GM12878 (cell line): ENCODE measurements at regions not wholly inside any gene's neighbourhood (a gene's known extent, or its start where the extent isn't known, plus 50 kb on each side); places are given as distances from the start of the nearest gene placed in this dataset.

Experiments
- ATAC-seq: fragments of 200-7000 bp; cut with Tn5 transposase; 3 replicates; pipeline ENCODE4 v1.9.1; 2020; ENCODE audit warnings: mild to moderate bottlenecking, moderate library complexity
- BruUV-seq: library from RNA; stranded (reverse); fragments of 400-500 nt; replicated peaks from 2 replicates; lab custom pipeline; 2021; lab: Mats Ljungman, UMichigan
- CTCF ChIA-PET: fragments of 300-600 bp; sonication (Branson Sonifier 250); formaldehyde crosslinking; extraction: SDS; loops from one replicate; lab custom pipeline; 2021; ENCODE audit warnings: inconsistent platforms; lab: Yijun Ruan, JAX
- POLR2A ChIA-PET: fragments of 350-600 bp; formaldehyde crosslinking; extraction: SDS; loops from one replicate; lab custom pipeline; 2021; ENCODE audit warnings: inconsistent platforms; lab: Charles Lee
- RAD21 ChIA-PET: fragments of 300-600 bp; sonication (Branson Sonifier 250); formaldehyde crosslinking; loops from one replicate; lab custom pipeline; 2023; ENCODE audit warnings: antibody characterized with exemption; ENCODE audit not compliant: unreplicated experiment; lab: Charles Lee
- SMC1A ChIA-PET: fragments of 300-600 bp; sonication (Branson Sonifier 250); formaldehyde crosslinking; loops from one replicate; lab custom pipeline; 2023; ENCODE audit not compliant: unreplicated experiment, uncharacterized antibody; lab: Charles Lee
- DNase-seq: peaks from one replicate; pipeline ENCODE4 v3.0.0-alpha.2; 2011; ENCODE audit warnings: low read depth, low spot score
- FAIRE-seq: peaks from 3 replicates; lab custom pipeline; 2011; peaks lifted over from hg19 to GRCh38; lab: Jason Lieb, UNC
- H2AFZ ChIP-seq: 2 replicates; pipeline ENCODE4 v1.6.0; 2011; ENCODE audit warnings: low read depth, low read length, control low read depth; ENCODE audit not compliant: control insufficient read depth
- H3K27ac ChIP-seq: 2 replicates; pipeline ENCODE4 v1.5.1; 2011; ENCODE audit warnings: control low read depth; ENCODE audit not compliant: control insufficient read depth, insufficient read depth
- H3K27me3 ChIP-seq, 2 experiments: replicated peaks in 1 of 2; 2 replicates each; pipeline versions ENCODE4 v1.6.0 to v1.6.1; 2011; ENCODE audit warnings: low read length in 1 of 2; ENCODE audit not compliant: control insufficient read depth in 2 of 2, insufficient read depth in 2 of 2
- H3K36me3 ChIP-seq, 2 experiments: 2 replicates each; pipeline ENCODE4 v1.5.1; 2011; ENCODE audit warnings: low read length in 1 of 2; ENCODE audit not compliant: control insufficient read depth in 2 of 2, insufficient read depth in 2 of 2
- H3K4me1 ChIP-seq: 2 replicates; pipeline ENCODE4 v1.6.1; 2011; ENCODE audit warnings: mild to moderate bottlenecking, low read length, moderate library complexity, mixed read lengths; ENCODE audit not compliant: control insufficient read depth, insufficient read depth
- H3K4me2 ChIP-seq: 2 replicates; pipeline ENCODE4 v1.6.0; 2011; ENCODE audit warnings: control low read depth; ENCODE audit not compliant: control insufficient read depth, insufficient read depth
- H3K4me3 ChIP-seq: fragments of 200-600 bp; sonication (generic); 2 replicates; pipeline ENCODE4 v1.5.1; 2016
- H3K79me2 ChIP-seq: 2 replicates; pipeline ENCODE4 v1.6.0; 2011; ENCODE audit warnings: low read length; ENCODE audit not compliant: control insufficient read depth, insufficient read depth
- H3K9ac ChIP-seq: 2 replicates; pipeline ENCODE4 v1.8.0; 2011; ENCODE audit warnings: low read length, control low read depth, mixed read lengths; ENCODE audit not compliant: control insufficient read depth, insufficient read depth
- H3K9me3 ChIP-seq: replicated peaks from 3 replicates; pipeline ENCODE4 v1.5.1; 2011; ENCODE audit warnings: mild to moderate bottlenecking, low read length; ENCODE audit not compliant: control insufficient read depth, insufficient read depth
- H4K20me1 ChIP-seq: 2 replicates; pipeline ENCODE4 v1.6.0; 2011; ENCODE audit not compliant: control insufficient read depth, insufficient read depth
- CBFB ChIP-seq: IDR thresholded peaks from 2 replicates; pipeline ENCODE4 v1.6.1; 2016; ENCODE audit warnings: antibody characterized with exemption, low read depth
- CEBPB ChIP-seq, 2 experiments: fragments of 150-350 bp in 1 of 2; IDR thresholded peaks; 2 replicates each; pipeline ENCODE4 v1.6.1; 2012 to 2014; ENCODE audit warnings: low read depth in 2 of 2, low read length in 2 of 2, borderline replicate concordance in 1 of 2, inconsistent platforms in 1 of 2
- EED ChIP-seq: sonication (generic); IDR thresholded peaks from 2 replicates; pipeline ENCODE4 v1.6.1; 2016; ENCODE audit warnings: antibody characterized with exemption, low read depth
- IRF4 ChIP-seq: IDR thresholded peaks from 2 replicates; pipeline ENCODE4 v1.6.1; 2011; ENCODE audit warnings: low read depth, low read length
- MEF2A ChIP-seq: IDR thresholded peaks from 2 replicates; pipeline ENCODE4 v1.6.1; 2011; ENCODE audit warnings: low read depth, mild to moderate bottlenecking, low read length, moderate library complexity; ENCODE audit not compliant: insufficient read depth
- NR2F1 ChIP-seq: fragments of 450-650 bp; conservative IDR thresholded peaks from 2 replicates; pipeline ENCODE4 v1.6.1; 2017; ENCODE audit warnings: mild to moderate bottlenecking
- RAD51 ChIP-seq: fragments of 450-650 bp; IDR thresholded peaks from 2 replicates; pipeline ENCODE4 v1.6.1; 2016; ENCODE audit warnings: moderate library complexity, mild to moderate bottlenecking, inconsistent platforms
- SMC3 ChIP-seq: IDR thresholded peaks from 2 replicates; pipeline ENCODE4 v1.6.1; 2011; ENCODE audit warnings: low read length, improper control_type of control experiment, borderline replicate concordance
- SP1 ChIP-seq: IDR thresholded peaks from one replicate; pipeline ENCODE4 v1.6.1; 2011; ENCODE audit warnings: low read depth, low read length
- YY1 ChIP-seq: IDR thresholded peaks from 2 replicates; pipeline ENCODE4 v1.6.1; 2011; ENCODE audit warnings: low read depth, mild to moderate bottlenecking, low read length
- ZNF274 ChIP-seq: IDR thresholded peaks from one replicate; pipeline ENCODE4 v1.8.0; 2011; ENCODE audit not compliant: insufficient read length, insufficient read depth
- WGBS: methylation state at CpG from one replicate; pipeline ENCODE4 v1.1.6; 2016; ENCODE audit warnings: low lambda C conversion rate; ENCODE audit not compliant: insufficient replicate concordance, insufficient coverage; ENCODE audit errors: missing lambda C conversion rate; 5-methylcytosine and 5-hydroxymethylcytosine counted together
- in situ Hi-C: fragments of 300-500 bp; cut with MboI; formaldehyde crosslinking; loops from 9 replicates; pipeline ENCODE4 v1.14.3; 2018; ENCODE audit warnings: mixed read lengths
- intact Hi-C: fragments of 100-400 bp; cut with micrococcal nuclease; formaldehyde crosslinking; loops from one replicate; pipeline ENCODE4 v1.14.2; 2022; ENCODE audit not compliant: unreplicated experiment
- TF ChIP-seq, protein P1 (sequence below): fragments of 450-650 bp; IDR thresholded peaks from 2 replicates; pipeline ENCODE4 v1.6.1; 2017; ENCODE audit warnings: borderline replicate concordance
- TF ChIP-seq, protein P2 (sequence below): fragments of 450-650 bp; formaldehyde crosslinking; IDR thresholded peaks from 2 replicates; pipeline ENCODE4 v1.4.0; 2022; ENCODE audit warnings: mild to moderate bottlenecking, moderate library complexity
- TF ChIP-seq, protein P3 (sequence below): fragments of 450-650 bp; IDR thresholded peaks from 2 replicates; pipeline ENCODE4 v1.6.1; 2018; ENCODE audit warnings: mild to moderate bottlenecking, low read depth, moderate library complexity; ENCODE audit not compliant: partially characterized antibody
- TF ChIP-seq, protein P4 (sequence below): fragments of 450-650 bp; IDR thresholded peaks from 2 replicates; pipeline ENCODE4 v1.6.1; 2016; ENCODE audit warnings: mild to moderate bottlenecking
- TF ChIP-seq, protein P5 (sequence below): IDR thresholded peaks from 2 replicates; pipeline ENCODE4 v1.6.1; 2011; ENCODE audit warnings: mild to moderate bottlenecking, low read depth, low read length, moderate library complexity; ENCODE audit not compliant: insufficient replicate concordance

DNA sequence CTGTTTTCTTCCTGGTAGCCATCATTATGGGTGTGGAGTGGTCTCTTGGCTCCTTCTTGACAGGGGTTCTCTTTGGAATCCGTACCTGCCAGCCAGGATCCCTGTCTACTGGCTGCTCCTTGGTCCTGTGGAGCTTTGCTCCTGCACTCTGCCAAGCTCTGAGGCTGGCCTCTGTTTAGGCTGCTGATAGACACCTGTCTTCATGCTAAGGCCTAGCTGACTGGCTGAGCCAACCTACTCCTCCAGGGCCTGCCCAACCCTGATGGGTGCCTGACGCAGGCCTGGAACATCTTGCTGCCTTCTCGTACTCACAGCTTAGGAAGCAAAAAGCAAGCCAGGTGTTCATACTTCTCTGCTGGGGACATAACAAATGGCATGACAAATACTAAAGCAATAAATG is 333.6 kb upstream of the ZNF32 start:
- in situ Hi-C loops (no loop called here), intact Hi-C loops (no loop called here)
- Histone ChIP-seq H3K27me3 (no peaks in the 10 kb centered on the region), H2AFZ (no peak overlapping the region), H3K4me2 (no peak overlapping the region), H3K4me1 (no peaks in the 10 kb centered on the region; the same call in 1 of the 2 replicates), H3K27ac (no peak overlapping the region), H3K9ac (no peak overlapping the region), H3K36me3 (no peaks in the 10 kb centered on the region), H3K9me3 (no peaks in the 10 kb centered on the region; the same call in 2 of the 3 replicates), H3K4me3 (no peak overlapping the region), H3K79me2 (no peaks in the 10 kb centered on the region), H4K20me1 (no peaks in the 10 kb centered on the region)
- ChIA-PET POLR2A (no interaction called here), SMC1A (no interaction called here), CTCF (no interaction called here), RAD21 (no interaction called here)
- DNase-seq (no peak), ATAC-seq (no peak), FAIRE-seq (no peak)
- WGBS = 72% methylated on average over 3 of the region's 3 CpGs
- BruUV-seq = no TSS peak
- TF ChIP-seq NR2F1 (no peak), YY1 (no peak), CBFB (no peak), RAD51 (no peak), CEBPB (IDR thresholded peaks at IDR 0.05; ENCODE audit: borderline replicate concordance in 1 of 2, low read depth in 2 of 2, low read length in 2 of 2) (no peak), SP1 (no peak), EED (no peak), ZNF274 (no peak), SMC3 (no peak), IRF4 (no peak), MEF2A (no peak)
- TF ChIP-seq, protein P1, sequence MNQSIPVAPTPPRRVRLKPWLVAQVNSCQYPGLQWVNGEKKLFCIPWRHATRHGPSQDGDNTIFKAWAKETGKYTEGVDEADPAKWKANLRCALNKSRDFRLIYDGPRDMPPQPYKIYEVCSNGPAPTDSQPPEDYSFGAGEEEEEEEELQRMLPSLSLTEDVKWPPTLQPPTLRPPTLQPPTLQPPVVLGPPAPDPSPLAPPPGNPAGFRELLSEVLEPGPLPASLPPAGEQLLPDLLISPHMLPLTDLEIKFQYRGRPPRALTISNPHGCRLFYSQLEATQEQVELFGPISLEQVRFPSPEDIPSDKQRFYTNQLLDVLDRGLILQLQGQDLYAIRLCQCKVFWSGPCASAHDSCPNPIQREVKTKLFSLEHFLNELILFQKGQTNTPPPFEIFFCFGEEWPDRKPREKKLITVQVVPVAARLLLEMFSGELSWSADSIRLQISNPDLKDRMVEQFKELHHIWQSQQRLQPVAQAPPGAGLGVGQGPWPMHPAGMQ = no peak
- TF ChIP-seq, protein P2, sequence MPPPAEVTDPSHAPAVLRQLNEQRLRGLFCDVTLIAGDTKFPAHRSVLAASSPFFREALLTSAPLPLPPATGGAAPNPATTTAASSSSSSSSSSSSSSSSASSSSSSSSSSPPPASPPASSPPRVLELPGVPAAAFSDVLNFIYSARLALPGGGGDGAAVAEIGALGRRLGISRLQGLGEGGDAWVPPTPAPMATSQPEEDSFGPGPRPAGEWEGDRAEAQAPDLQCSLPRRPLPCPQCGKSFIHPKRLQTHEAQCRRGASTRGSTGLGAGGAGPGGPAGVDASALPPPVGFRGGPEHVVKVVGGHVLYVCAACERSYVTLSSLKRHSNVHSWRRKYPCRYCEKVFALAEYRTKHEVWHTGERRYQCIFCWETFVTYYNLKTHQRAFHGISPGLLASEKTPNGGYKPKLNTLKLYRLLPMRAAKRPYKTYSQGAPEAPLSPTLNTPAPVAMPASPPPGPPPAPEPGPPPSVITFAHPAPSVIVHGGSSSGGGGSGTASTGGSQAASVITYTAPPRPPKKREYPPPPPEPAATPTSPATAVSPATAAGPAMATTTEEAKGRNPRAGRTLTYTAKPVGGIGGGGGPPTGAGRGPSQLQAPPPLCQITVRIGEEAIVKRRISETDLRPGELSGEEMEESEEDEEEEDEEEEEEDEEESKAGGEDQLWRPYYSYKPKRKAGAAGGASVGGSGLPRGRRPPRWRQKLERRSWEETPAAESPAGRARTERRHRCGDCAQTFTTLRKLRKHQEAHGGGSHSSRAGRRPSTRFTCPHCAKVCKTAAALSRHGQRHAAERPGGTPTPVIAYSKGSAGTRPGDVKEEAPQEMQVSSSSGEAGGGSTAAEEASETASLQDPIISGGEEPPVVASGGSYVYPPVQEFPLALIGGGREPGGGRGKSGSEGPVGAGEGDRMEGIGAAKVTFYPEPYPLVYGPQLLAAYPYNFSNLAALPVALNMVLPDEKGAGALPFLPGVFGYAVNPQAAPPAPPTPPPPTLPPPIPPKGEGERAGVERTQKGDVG = no peak
- TF ChIP-seq, protein P3, sequence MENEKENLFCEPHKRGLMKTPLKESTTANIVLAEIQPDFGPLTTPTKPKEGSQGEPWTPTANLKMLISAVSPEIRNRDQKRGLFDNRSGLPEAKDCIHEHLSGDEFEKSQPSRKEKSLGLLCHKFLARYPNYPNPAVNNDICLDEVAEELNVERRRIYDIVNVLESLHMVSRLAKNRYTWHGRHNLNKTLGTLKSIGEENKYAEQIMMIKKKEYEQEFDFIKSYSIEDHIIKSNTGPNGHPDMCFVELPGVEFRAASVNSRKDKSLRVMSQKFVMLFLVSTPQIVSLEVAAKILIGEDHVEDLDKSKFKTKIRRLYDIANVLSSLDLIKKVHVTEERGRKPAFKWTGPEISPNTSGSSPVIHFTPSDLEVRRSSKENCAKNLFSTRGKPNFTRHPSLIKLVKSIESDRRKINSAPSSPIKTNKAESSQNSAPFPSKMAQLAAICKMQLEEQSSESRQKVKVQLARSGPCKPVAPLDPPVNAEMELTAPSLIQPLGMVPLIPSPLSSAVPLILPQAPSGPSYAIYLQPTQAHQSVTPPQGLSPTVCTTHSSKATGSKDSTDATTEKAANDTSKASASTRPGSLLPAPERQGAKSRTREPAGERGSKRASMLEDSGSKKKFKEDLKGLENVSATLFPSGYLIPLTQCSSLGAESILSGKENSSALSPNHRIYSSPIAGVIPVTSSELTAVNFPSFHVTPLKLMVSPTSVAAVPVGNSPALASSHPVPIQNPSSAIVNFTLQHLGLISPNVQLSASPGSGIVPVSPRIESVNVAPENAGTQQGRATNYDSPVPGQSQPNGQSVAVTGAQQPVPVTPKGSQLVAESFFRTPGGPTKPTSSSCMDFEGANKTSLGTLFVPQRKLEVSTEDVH = no peak
- TF ChIP-seq, protein P4, sequence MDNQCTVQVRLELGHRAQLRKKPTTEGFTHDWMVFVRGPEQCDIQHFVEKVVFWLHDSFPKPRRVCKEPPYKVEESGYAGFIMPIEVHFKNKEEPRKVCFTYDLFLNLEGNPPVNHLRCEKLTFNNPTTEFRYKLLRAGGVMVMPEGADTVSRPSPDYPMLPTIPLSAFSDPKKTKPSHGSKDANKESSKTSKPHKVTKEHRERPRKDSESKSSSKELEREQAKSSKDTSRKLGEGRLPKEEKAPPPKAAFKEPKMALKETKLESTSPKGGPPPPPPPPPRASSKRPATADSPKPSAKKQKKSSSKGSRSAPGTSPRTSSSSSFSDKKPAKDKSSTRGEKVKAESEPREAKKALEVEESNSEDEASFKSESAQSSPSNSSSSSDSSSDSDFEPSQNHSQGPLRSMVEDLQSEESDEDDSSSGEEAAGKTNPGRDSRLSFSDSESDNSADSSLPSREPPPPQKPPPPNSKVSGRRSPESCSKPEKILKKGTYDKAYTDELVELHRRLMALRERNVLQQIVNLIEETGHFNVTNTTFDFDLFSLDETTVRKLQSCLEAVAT = no peak
- TF ChIP-seq, protein P5, sequence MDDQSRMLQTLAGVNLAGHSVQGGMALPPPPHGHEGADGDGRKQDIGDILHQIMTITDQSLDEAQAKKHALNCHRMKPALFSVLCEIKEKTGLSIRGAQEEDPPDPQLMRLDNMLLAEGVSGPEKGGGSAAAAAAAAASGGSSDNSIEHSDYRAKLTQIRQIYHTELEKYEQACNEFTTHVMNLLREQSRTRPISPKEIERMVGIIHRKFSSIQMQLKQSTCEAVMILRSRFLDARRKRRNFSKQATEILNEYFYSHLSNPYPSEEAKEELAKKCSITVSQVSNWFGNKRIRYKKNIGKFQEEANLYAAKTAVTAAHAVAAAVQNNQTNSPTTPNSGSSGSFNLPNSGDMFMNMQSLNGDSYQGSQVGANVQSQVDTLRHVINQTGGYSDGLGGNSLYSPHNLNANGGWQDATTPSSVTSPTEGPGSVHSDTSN = no peak
